ENCODE measurements at regions not wholly inside any gene's neighbourhood (a gene's known extent, or its start where the extent isn't known, plus 50 kb on each side); places are given as distances from the start of the nearest gene placed in this dataset.

DNA sequence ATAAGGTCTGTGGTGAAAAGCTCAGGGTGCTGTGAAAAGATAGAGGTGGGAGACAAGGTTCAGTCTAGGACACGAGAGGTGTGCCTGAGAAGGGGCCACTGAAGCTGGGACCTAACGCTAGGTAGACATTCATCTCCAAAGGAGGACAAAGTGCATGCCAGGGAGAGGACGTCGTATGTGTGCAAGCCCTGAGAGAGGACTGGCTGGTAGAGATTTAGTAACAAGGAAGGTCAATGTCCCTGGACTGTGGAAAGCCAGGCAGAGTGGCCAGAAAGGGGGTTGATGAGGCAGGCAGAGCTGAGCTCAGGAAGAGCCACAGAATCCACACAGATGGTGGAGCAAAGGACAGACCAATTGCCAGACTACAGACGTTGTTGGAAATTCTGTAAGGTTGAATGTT is 817.6 kb downstream of the CCSER2 start:
- TF ChIP-seq POLR2AphosphoS5 (IDR thresholded peaks at IDR 0.05; ENCODE audit: low read depth), result no peak
- TF ChIP-seq CTCF (conservative IDR thresholded peaks at IDR 0.05; ENCODE audit: low read depth in 2 of 2), result no peak
- TF ChIP-seq, protein P1, sequence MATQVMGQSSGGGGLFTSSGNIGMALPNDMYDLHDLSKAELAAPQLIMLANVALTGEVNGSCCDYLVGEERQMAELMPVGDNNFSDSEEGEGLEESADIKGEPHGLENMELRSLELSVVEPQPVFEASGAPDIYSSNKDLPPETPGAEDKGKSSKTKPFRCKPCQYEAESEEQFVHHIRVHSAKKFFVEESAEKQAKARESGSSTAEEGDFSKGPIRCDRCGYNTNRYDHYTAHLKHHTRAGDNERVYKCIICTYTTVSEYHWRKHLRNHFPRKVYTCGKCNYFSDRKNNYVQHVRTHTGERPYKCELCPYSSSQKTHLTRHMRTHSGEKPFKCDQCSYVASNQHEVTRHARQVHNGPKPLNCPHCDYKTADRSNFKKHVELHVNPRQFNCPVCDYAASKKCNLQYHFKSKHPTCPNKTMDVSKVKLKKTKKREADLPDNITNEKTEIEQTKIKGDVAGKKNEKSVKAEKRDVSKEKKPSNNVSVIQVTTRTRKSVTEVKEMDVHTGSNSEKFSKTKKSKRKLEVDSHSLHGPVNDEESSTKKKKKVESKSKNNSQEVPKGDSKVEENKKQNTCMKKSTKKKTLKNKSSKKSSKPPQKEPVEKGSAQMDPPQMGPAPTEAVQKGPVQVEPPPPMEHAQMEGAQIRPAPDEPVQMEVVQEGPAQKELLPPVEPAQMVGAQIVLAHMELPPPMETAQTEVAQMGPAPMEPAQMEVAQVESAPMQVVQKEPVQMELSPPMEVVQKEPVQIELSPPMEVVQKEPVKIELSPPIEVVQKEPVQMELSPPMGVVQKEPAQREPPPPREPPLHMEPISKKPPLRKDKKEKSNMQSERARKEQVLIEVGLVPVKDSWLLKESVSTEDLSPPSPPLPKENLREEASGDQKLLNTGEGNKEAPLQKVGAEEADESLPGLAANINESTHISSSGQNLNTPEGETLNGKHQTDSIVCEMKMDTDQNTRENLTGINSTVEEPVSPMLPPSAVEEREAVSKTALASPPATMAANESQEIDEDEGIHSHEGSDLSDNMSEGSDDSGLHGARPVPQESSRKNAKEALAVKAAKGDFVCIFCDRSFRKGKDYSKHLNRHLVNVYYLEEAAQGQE (IDR thresholded peaks at IDR 0.05; ENCODE audit: unreplicated experiment), result no peak
- TF ChIP-seq CREB1 (CRISPR knock-in tag; IDR thresholded peaks at IDR 0.05; ENCODE audit: low read depth), result no peak
- TF ChIP-seq EZH2 (IDR thresholded peaks at IDR 0.05; ENCODE audit: low read depth, unreplicated experiment), result no peak
- TF ChIP-seq EZH2phosphoT487 (IDR thresholded peaks at IDR 0.05; ENCODE audit: unreplicated experiment), result no peak
- TF ChIP-seq, protein P2, sequence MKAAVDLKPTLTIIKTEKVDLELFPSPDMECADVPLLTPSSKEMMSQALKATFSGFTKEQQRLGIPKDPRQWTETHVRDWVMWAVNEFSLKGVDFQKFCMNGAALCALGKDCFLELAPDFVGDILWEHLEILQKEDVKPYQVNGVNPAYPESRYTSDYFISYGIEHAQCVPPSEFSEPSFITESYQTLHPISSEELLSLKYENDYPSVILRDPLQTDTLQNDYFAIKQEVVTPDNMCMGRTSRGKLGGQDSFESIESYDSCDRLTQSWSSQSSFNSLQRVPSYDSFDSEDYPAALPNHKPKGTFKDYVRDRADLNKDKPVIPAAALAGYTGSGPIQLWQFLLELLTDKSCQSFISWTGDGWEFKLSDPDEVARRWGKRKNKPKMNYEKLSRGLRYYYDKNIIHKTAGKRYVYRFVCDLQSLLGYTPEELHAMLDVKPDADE (IDR thresholded peaks at IDR 0.05), result no peak
- TF ChIP-seq JUNB (IDR thresholded peaks at IDR 0.05; ENCODE audit: unreplicated experiment), result no peak
- TF ChIP-seq STAT1 (IDR thresholded peaks at IDR 0.05; ENCODE audit: unreplicated experiment), result no peak
- no peak for TF ChIP-seq NANOG (IDR thresholded peaks at IDR 0.05; ENCODE audit: borderline replicate concordance)
- TF ChIP-seq ZNF114 (CRISPR knock-in tag; IDR thresholded peaks at IDR 0.05), result no peak
- TF ChIP-seq ZNF331 (CRISPR knock-in tag; IDR thresholded peaks at IDR 0.05; ENCODE audit: low read depth), result no peak
- no peak for TF ChIP-seq ZNF462 (CRISPR knock-in tag; IDR thresholded peaks at IDR 0.05)

All from GM23338 (cell line).